A549 (cell line): ENCODE measurements at regions not wholly inside any gene's neighbourhood (a gene's known extent, or its start where the extent isn't known, plus 50 kb on each side); places are given as distances from the start of the nearest gene placed in this dataset.

Experiments used
- MAZ ChIP-seq: fragments of 150-350 bp; IDR thresholded peaks from 2 replicates; pipeline ENCODE4 v1.6.1; 2014; ENCODE audit warnings: antibody characterized with exemption, low read depth, low read length, borderline replicate concordance
- POLR2A ChIP-seq: IDR thresholded peaks from 2 replicates; pipeline ENCODE4 v1.6.1; 2012; ENCODE audit warnings: mild to moderate bottlenecking, low read length
- RAD21 ChIP-seq, 2 experiments: fragments of >200 bp in 1 of 2; sonication (Bioruptor Twin) in 1 of 2; formaldehyde crosslinking in 1 of 2; IDR thresholded peaks in 1 of 2; conservative IDR thresholded peaks in 1 of 2; 2 replicates in 1 of 2; 3 replicates in 1 of 2; pipeline ENCODE4 v1.6.1; 2012 to 2018; ENCODE audit warnings: inconsistent platforms in 1 of 2
- REST ChIP-seq: fragments of 200-600 bp; sonication (generic); IDR thresholded peaks from 2 replicates; pipeline ENCODE4 v1.6.1; 2016; ENCODE audit warnings: antibody characterized with exemption, mild to moderate bottlenecking, moderate library complexity
- RNF2 ChIP-seq: fragments of 200-600 bp; sonication (generic); IDR thresholded peaks from 2 replicates; pipeline ENCODE4 v1.6.1; 2016; ENCODE audit warnings: low read depth, mild to moderate bottlenecking, antibody characterized with exemption, moderate library complexity, borderline replicate concordance
- USF2 ChIP-seq: fragments of 450-650 bp; IDR thresholded peaks from 2 replicates; pipeline ENCODE4 v1.6.1; 2014; ENCODE audit warnings: antibody characterized with exemption
- ZFP36 ChIP-seq: fragments of 450-650 bp; IDR thresholded peaks from 2 replicates; pipeline ENCODE4 v1.6.1; 2014; ENCODE audit warnings: borderline replicate concordance; ENCODE audit not compliant: partially characterized antibody
- TF ChIP-seq, protein P1 (sequence below): IDR thresholded peaks from 2 replicates; pipeline ENCODE4 v1.6.1; 2012
- TF ChIP-seq, protein P2 (sequence below): fragments of >200 bp; sonication (Bioruptor Twin); formaldehyde crosslinking; IDR thresholded peaks from 3 replicates; pipeline ENCODE4 v1.5.1; 2016
- TF ChIP-seq, protein P3 (sequence below): fragments of 150-350 bp; IDR thresholded peaks from 2 replicates; pipeline ENCODE4 v1.6.1; 2014; ENCODE audit warnings: low read depth, mild to moderate bottlenecking, low read length

- TF ChIP-seq RNF2 (no peak), POLR2A (no peak), MAZ (no peak), USF2 (no peak), REST (no peak), RAD21 (conservative IDR thresholded peaks at IDR 0.05 in 1 of 2, IDR thresholded peaks at IDR 0.05 in 1 of 2) (no peak), ZFP36 (no peak)
- TF ChIP-seq, protein P1, sequence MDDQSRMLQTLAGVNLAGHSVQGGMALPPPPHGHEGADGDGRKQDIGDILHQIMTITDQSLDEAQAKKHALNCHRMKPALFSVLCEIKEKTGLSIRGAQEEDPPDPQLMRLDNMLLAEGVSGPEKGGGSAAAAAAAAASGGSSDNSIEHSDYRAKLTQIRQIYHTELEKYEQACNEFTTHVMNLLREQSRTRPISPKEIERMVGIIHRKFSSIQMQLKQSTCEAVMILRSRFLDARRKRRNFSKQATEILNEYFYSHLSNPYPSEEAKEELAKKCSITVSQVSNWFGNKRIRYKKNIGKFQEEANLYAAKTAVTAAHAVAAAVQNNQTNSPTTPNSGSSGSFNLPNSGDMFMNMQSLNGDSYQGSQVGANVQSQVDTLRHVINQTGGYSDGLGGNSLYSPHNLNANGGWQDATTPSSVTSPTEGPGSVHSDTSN = no peak
- TF ChIP-seq, protein P2, sequence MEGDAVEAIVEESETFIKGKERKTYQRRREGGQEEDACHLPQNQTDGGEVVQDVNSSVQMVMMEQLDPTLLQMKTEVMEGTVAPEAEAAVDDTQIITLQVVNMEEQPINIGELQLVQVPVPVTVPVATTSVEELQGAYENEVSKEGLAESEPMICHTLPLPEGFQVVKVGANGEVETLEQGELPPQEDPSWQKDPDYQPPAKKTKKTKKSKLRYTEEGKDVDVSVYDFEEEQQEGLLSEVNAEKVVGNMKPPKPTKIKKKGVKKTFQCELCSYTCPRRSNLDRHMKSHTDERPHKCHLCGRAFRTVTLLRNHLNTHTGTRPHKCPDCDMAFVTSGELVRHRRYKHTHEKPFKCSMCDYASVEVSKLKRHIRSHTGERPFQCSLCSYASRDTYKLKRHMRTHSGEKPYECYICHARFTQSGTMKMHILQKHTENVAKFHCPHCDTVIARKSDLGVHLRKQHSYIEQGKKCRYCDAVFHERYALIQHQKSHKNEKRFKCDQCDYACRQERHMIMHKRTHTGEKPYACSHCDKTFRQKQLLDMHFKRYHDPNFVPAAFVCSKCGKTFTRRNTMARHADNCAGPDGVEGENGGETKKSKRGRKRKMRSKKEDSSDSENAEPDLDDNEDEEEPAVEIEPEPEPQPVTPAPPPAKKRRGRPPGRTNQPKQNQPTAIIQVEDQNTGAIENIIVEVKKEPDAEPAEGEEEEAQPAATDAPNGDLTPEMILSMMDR = no peak
- TF ChIP-seq, protein P3, sequence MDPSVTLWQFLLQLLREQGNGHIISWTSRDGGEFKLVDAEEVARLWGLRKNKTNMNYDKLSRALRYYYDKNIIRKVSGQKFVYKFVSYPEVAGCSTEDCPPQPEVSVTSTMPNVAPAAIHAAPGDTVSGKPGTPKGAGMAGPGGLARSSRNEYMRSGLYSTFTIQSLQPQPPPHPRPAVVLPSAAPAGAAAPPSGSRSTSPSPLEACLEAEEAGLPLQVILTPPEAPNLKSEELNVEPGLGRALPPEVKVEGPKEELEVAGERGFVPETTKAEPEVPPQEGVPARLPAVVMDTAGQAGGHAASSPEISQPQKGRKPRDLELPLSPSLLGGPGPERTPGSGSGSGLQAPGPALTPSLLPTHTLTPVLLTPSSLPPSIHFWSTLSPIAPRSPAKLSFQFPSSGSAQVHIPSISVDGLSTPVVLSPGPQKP = no peak
Measured at GRCh38 chr1:88502886-88503285, 181.2 kb upstream of the PKN2 start.
